Gastrocnemius medialis (tissue), 4 donors: ENCODE measurements at regions not wholly inside any gene's neighbourhood (a gene's known extent, or its start where the extent isn't known, plus 50 kb on each side); places are given as distances from the start of the nearest gene placed in this dataset.

Source experiments
- CTCF ChIP-seq, 5 experiments: fragments of 450-650 bp in 3 of 5; fragments of 200-600 bp in 2 of 5; sonication (generic) in 2 of 5; IDR thresholded peaks in 4 of 5; conservative IDR thresholded peaks in 1 of 5; 1 replicate in 4 of 5; 2 replicates in 1 of 5; pipeline ENCODE4 v1.5.1; 2016 to 2019; ENCODE audit warnings: antibody characterized with exemption in 5 of 5, mild to moderate bottlenecking in 3 of 5, moderate library complexity in 3 of 5
- POLR2A ChIP-seq, 2 donors: fragments of 450-650 bp; IDR thresholded peaks; one replicate each; pipeline ENCODE4 v1.6.1; 2017; ENCODE audit warnings: antibody characterized with exemption in 2 of 2, mild to moderate bottlenecking in 2 of 2, moderate library complexity in 2 of 2

GRCh38 chr12:67928621-67929383 lies 60.4 kb upstream of the IFNG-AS1 start:
- TF ChIP-seq POLR2A (IDR thresholded peaks at IDR 0.05) (no peak), CTCF (IDR thresholded peaks at IDR 0.05 in 4 of 5, conservative IDR thresholded peaks at IDR 0.05 in 1 of 5) (no peak)
